Pons (tissue), 1 donor: ENCODE measurements at regions not wholly inside any gene's neighbourhood (a gene's known extent, or its start where the extent isn't known, plus 50 kb on each side); places are given as distances from the start of the nearest gene placed in this dataset.
A peak's percentile ranks its signal among the peaks of the same experiment; 100 is the strongest.
"Not testable (repeated sequence)": the region's sequence is repeated elsewhere in the genome, so short reads cannot be mapped to it uniquely, and the experiment has no call there.

Source experiments
- DNase-seq: peaks from one replicate; pipeline ENCODE4 v3.0.0-alpha.2; 2016; ENCODE audit warnings: low spot score

GRCh38 chr17:63258785-63259184 is 187.3 kb downstream of the CYB561 start:
- DNase-seq: no peak

GRCh38 chr17:63262751-63263476 is 183.2 kb downstream of the CYB561 start:
- no peak for DNase-seq

GRCh38 chr17:63265526-63265925 is 180.6 kb downstream of the CYB561 start:
- DNase-seq: no peak

- no peak for DNase-seq
These were observed 178.3 kb downstream of the CYB561 start for GRCh38 chr17:63267846-63268245.

- no peak for DNase-seq
These were observed 177.3 kb downstream of the CYB561 start for GRCh38 chr17:63268827-63269226.

GRCh38 chr17:63270610-63271009 is 175.5 kb downstream of the CYB561 start:
- no peak for DNase-seq

GRCh38 chr17:63274146-63274545 is 172.0 kb downstream of the CYB561 start:
- DNase-seq: no peak

- peak; percentile 40 for DNase-seq
These were observed 170.7 kb downstream of the CYB561 start for GRCh38 chr17:63275318-63275970.

- DNase-seq: no peak
These were observed 169.9 kb downstream of the CYB561 start for GRCh38 chr17:63275971-63276745.

- DNase-seq: no peak
These were observed 169.3 kb downstream of the CYB561 start for GRCh38 chr17:63276821-63277220.

GRCh38 chr17:63277629-63278028 is 168.5 kb downstream of the CYB561 start:
- DNase-seq: no peak

- DNase-seq: no peak
These were observed 167.2 kb downstream of the CYB561 start for GRCh38 chr17:63278728-63279442.

GRCh38 chr17:63279498-63280230 is 166.4 kb downstream of the CYB561 start:
- no peak for DNase-seq

- no peak for DNase-seq
These were observed 163.7 kb downstream of the CYB561 start for GRCh38 chr17:63282455-63282854.

- no peak for DNase-seq
These were observed 160.6 kb downstream of the CYB561 start for GRCh38 chr17:63285551-63285950.

GRCh38 chr17:63286254-63286653 is 159.9 kb downstream of the CYB561 start:
- no peak for DNase-seq

- not testable (repeated sequence) for DNase-seq
These were observed 159.1 kb downstream of the CYB561 start for GRCh38 chr17:63287006-63287405.

GRCh38 chr17:63289931-63290330 is 156.2 kb downstream of the CYB561 start:
- DNase-seq: no peak

GRCh38 chr17:63290351-63290750 is 155.8 kb downstream of the CYB561 start:
- DNase-seq: no peak

- DNase-seq: no peak
These were observed 155.3 kb downstream of the CYB561 start for GRCh38 chr17:63290784-63291183.

GRCh38 chr17:63291258-63291657 is 154.8 kb downstream of the CYB561 start:
- DNase-seq: no peak

GRCh38 chr17:63292421-63292820 is 153.7 kb downstream of the CYB561 start:
- no peak for DNase-seq
